GM18861 (cell line): ENCODE measurements at regions not wholly inside any gene's neighbourhood (a gene's known extent, or its start where the extent isn't known, plus 50 kb on each side); places are given as distances from the start of the nearest gene placed in this dataset.
A peak's percentile ranks its signal among the peaks of the same experiment; 100 is the strongest.
"Not testable (repeated sequence)": the region's sequence is repeated elsewhere in the genome, so short reads cannot be mapped to it uniquely, and the experiment has no call there.

Experiments
- ATAC-seq: cut with Tn5 transposase; IDR thresholded peaks from one replicate; pipeline ENCODE4 v1.9.1; 2021; ENCODE audit not compliant: unreplicated experiment

- ATAC-seq: not testable (repeated sequence)
Observed at GRCh38 chr10:46740368-46740767, 161.4 kb downstream of the SYT15 start.

DNA sequence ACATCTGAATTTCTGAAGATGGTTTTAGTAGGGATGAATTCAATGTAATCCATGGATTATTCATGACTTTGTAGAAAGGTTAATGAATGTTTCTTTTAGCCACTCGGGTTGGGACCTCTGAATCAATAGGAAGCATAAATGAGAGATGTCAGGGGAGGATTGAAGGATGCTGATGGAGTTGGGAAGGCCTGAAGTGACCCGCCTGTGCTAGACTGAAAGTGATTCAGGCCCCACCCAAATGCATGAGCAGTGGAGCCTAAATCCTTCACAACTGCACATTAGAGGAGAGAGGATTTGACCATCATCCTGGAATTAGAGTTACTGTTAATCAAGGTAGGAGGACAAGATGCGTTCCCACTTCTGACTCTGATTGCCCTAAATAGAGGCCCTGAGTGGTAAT lies 162.2 kb upstream of the PTPN20 start:
- ATAC-seq: not testable (repeated sequence)

GRCh38 chr10:46749470-46749869 lies 161.8 kb upstream of the PTPN20 start:
- not testable (repeated sequence) for ATAC-seq

GRCh38 chr10:46753763-46754162 lies 157.5 kb upstream of the PTPN20 start:
- ATAC-seq: not testable (repeated sequence)

DNA sequence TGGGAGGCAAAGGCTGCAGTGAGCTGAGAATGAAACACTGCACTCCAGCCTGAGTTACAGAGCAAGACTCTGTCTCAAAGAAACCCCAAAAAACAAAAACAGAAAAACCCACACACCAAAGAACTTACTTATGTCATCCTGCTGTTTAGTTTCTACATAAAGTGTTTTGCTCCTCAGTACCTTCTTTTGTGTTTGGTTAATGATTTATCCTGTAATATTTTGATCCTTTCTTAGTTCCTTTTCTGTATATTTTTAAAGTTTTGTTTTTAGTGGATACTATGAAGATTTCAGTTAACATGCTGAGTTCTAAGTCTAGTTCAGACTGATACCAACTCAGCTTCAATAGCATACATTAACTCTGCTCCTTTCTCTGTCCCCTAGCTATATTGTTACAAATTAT lies 149.8 kb upstream of the PTPN20 start:
- peak; percentile 95 for ATAC-seq

DNA sequence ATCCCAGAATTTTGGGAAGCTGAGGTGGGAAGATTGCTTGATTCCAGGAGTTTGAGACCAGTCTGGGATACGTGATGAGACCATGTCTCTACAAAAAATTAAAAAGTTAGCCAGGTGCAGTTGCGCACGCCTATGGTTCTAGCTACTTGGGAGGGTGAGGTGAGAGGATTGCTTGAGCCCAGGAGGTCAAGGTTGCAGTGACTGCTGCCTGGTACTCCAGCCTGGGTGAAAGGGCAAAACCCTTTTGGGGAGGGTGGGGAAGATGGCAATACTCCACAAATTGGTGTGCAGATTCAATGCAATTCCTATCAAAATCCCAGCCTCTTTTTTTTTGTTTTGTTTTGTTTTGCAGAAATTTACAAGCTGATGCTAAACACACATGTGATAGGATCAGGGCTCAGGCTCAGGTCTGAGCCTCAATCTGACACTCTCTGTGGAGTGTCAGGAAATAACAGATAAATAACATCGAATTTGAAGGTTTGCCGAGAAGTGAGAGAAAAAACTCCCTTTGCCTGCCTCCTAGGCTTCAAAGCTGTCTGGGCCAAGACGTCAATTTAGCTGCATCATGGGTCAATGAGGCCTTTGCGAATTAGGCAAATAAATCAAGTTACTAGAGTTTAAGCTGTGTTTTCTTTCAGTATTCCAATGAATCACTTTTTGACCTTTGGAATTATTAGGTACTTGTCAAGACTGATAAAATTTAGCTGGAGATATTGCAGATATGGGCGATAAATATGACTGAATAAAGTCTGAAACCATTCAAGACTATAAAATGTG lies 142.5 kb upstream of the PTPN20 start:
- not testable (repeated sequence) for ATAC-seq

- ATAC-seq: not testable (repeated sequence)
Observed at GRCh38 chr10:46773178-46773896, 137.9 kb upstream of the PTPN20 start.

- ATAC-seq: not testable (repeated sequence)
Observed at GRCh38 chr10:46773897-46774236, 137.4 kb upstream of the PTPN20 start.

DNA sequence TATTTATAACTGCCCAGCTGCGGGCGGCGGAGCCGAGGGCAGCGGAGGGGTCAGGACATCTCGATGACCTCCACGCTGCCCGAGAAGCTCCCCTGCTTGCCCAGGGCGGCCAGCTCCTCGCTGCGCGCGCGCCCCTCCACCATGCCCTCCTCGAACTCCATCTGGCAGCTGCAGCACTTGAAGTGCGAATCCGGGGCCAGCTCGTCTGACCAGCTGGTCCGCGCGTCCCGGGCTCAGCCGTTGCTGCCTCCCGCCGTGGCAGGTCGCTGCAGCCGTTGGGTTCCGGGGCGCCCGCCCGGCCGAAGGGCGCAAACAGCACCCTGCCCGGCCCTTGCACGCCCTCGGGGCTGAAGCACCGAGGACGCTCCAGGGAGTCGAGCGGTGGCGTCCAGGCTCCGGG lies 136.9 kb upstream of the PTPN20 start:
- not testable (repeated sequence) for ATAC-seq

DNA sequence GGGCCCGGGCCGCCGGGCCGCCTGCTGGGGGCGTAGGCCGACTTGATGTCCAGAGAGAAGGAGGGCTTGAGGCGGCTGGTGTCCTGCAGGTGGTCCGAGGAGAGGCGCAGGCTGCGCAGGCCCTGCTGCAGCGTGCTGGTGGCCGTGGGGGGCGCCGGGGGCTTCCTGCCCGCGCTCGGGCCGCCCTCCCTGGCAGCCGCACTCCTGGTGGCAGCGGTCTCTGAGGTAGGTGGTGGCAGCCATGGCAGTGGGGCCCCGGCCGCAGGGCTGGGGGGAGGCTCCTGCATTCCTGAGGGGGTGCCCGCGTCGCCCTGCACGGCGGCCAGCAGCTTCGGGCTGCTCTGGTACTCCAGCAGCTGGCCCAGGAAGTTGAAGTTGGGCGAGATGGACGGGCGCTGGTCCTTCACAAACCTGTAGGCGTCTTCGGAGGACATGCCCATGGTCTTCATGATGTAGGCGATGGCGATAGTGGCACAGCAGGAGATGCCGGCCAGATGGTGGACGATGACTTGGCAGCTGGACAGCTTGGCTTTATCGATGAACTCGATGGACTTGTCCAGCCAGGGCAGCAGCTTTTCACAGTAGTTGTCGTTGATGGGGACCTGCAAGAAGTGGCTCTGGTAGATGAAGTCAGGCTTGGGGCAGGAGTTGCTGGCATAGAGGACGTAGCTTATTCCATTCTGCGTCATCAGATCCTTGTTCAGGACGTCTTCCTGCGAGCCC lies 136.1 kb upstream of the PTPN20 start:
- not testable (repeated sequence) for ATAC-seq

GRCh38 chr10:46775668-46776059 lies 135.6 kb upstream of the PTPN20 start:
- ATAC-seq: not testable (repeated sequence)

DNA sequence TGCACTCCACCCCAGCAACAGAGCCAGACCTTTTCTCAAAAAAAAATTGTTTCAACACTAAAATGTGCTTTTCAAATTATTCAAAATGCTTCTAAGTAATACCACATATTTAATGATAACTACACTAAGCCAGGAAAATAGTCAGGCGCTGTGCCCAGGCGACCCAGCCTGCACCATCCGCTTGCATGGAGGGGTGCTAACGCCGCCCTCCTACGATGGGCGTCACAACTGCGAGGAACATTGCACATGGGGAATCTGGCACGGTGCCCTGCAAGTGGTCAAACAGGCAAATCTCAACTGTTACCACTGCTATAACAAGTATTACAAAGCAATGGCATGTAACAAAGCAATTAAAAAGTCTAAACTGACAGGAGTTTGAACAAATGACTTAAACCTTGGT lies 131.7 kb upstream of the PTPN20 start:
- ATAC-seq: not testable (repeated sequence)

GRCh38 chr10:46780164-46780563 lies 131.1 kb upstream of the PTPN20 start:
- not testable (repeated sequence) for ATAC-seq

DNA sequence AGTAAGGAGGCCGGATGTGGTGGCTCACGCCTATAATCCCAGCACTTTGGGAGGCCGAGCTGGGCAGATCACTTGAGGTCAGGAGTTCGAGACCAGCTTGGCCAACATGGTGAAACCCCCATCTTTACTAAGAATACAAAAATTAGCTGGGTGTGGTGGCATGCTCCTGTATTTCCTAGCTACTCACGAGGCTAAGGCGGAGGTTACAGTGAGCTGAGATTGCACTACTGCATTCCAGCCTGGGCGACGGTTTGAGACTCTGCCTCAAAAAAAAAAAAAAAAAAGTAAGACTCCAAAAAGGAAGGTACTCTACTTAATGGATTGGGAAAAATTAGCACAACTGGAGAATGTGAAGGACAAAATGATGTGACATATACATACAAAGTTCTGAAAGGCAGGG lies 130.2 kb upstream of the PTPN20 start:
- not testable (repeated sequence) for ATAC-seq

- ATAC-seq: peak; percentile 79
Observed at GRCh38 chr10:46782001-46782874, 129.0 kb upstream of the PTPN20 start.

- ATAC-seq: not testable (repeated sequence)
Observed at GRCh38 chr10:46784665-46785064, 126.6 kb upstream of the PTPN20 start.

DNA sequence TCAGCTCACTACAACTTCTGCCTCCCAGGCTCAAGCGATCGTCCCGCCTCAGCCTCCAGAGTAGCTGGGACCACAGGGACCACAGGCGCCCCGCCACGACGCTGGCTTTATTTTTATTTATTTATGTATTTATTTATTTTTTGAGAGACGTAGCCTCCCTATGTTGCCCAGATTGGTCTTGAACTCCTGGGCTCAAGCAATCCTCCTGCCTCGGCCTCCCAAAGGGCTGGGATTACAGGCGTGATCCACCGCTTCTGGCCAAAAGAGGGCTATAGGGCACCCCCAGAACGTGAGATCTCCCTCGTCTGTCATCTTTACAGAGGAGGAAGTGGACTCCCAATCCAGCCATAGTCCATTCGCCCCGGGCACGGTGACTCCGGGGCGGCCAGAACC lies 125.1 kb upstream of the PTPN20 start:
- ATAC-seq: not testable (repeated sequence)

DNA sequence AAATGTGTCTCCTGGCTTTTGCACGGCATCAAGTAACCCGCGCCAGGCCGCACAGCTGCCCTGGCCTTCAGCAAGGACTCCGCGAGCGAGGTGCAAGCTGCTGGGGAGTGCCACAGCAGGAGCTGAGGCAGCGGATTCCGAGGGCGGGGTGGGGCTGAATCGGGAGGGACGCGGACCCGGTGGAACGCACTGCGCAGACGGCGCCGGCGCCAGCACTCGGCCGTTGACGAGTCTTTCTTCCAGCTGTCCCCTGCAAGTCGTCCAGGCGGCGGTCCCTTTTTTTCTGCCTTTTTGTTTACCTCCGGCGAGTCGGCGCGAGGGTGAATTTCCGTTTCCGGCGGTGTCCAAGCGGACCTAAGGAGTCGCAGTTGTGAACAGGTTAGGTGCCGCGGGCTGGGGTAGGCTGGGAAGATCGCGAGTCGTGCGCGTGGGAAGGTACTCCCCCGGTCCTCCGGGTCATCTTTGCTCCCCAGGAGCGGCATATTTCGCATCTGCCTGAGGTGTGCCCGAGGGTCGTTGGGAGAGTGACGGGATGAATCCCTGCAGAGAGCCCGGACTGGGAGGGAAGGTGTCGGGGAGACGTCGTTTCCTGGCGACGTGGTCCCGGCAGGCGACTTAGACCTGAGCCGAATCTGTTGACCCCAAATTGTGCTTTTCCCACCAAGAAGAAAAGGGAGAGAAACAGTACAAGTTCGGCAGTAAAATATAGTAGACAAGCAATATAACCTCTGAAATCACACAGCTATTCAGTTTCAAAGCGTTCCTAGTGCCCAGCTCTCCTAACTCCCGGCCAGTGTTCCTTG lies 124.5 kb upstream of the PTPN20 start:
- ATAC-seq: not testable (repeated sequence)

- no peak for ATAC-seq
Observed at GRCh38 chr10:46787321-46787615, 124.0 kb upstream of the PTPN20 start.
